Mesothelial cell of epicardium (in vitro differentiated cells): ENCODE measurements at regions not wholly inside any gene's neighbourhood (a gene's known extent, or its start where the extent isn't known, plus 50 kb on each side); places are given as distances from the start of the nearest gene placed in this dataset.

Experiments used
- DNase-seq, 2 experiments: peaks; one replicate each; pipeline ENCODE4 v3.0.0; 2021; ENCODE audit warnings: low spot score in 2 of 2; ENCODE audit not compliant: unreplicated experiment in 2 of 2
- H3K27ac Mint-ChIP-seq: 2 replicates; pipeline ENCODE4 v1.8.0; 2021; ENCODE audit warnings: mixed read lengths
- H3K27me3 Mint-ChIP-seq: 2 replicates; pipeline ENCODE4 v1.8.0; 2021; ENCODE audit warnings: low read depth, mixed read lengths
- H3K36me3 Mint-ChIP-seq: 2 replicates; pipeline ENCODE4 v1.8.0; 2021; ENCODE audit warnings: mixed read lengths
- H3K4me1 Mint-ChIP-seq: 2 replicates; pipeline ENCODE4 v1.8.0; 2021; ENCODE audit warnings: mixed read lengths
- H3K4me3 Mint-ChIP-seq: 2 replicates; pipeline ENCODE4 v1.8.0; 2021; ENCODE audit warnings: mild to moderate bottlenecking, moderate library complexity, mixed read lengths
- H3K9me3 Mint-ChIP-seq: 2 replicates; pipeline ENCODE4 v1.8.0; 2021; ENCODE audit warnings: mixed read lengths
- CTCF ChIP-seq: fragments of 200-600 bp; sonication (generic); IDR thresholded peaks from one replicate; pipeline ENCODE4 v1.5.0; 2021; ENCODE audit warnings: antibody characterized with exemption; ENCODE audit not compliant: unreplicated experiment

GRCh38 chr7:145020454-145020853 is 184.6 kb upstream of the TPK1 start:
- H3K4me1 Mint-ChIP-seq = no peaks in the 10 kb centered on the region

GRCh38 chr7:145016068-145016467 is 180.2 kb upstream of the TPK1 start:
- no peaks in the 10 kb centered on the region for H3K9me3 Mint-ChIP-seq
- no peak overlapping the region for H3K27ac Mint-ChIP-seq
- H3K4me3 Mint-ChIP-seq = no peak overlapping the region
- TF ChIP-seq CTCF = no peak
- peaks cover 2% of the 10 kb centered on the region for H3K27me3 Mint-ChIP-seq
- H3K4me1 Mint-ChIP-seq = no peaks in the 10 kb centered on the region
- no peaks in the 10 kb centered on the region for H3K36me3 Mint-ChIP-seq
- no peak for DNase-seq

More at GRCh38 chr7:145020454-145020853, 184.6 kb upstream of the TPK1 start:
- Mint-ChIP-seq H3K27me3 (peaks cover 2% of the 10 kb centered on the region), H3K27ac (no peak overlapping the region), H3K36me3 (no peaks in the 10 kb centered on the region), H3K9me3 (no peaks in the 10 kb centered on the region), H3K4me3 (no peak overlapping the region)
- no peak for TF ChIP-seq CTCF
- DNase-seq = no peak

- no peaks in the 10 kb centered on the region for H3K4me1 Mint-ChIP-seq
- H3K4me3 Mint-ChIP-seq = no peak overlapping the region
- no peak overlapping the region for H3K27ac Mint-ChIP-seq
- no peak for TF ChIP-seq CTCF
- no peak for DNase-seq
- H3K27me3 Mint-ChIP-seq = peaks cover 2% of the 10 kb centered on the region
- H3K9me3 Mint-ChIP-seq = no peaks in the 10 kb centered on the region
- no peaks in the 10 kb centered on the region for H3K36me3 Mint-ChIP-seq
Observed at GRCh38 chr7:145009876-145010275, 174.0 kb upstream of the TPK1 start.

- Mint-ChIP-seq H3K4me1 (no peaks in the 10 kb centered on the region), H3K27ac (no peak overlapping the region), H3K27me3 (no peaks in the 10 kb centered on the region), H3K9me3 (peaks cover 8% of the 10 kb centered on the region), H3K4me3 (no peak overlapping the region), H3K36me3 (no peaks in the 10 kb centered on the region)
- DNase-seq = no peak
- TF ChIP-seq CTCF = no peak
Observed at GRCh38 chr7:145005601-145006000, 169.7 kb upstream of the TPK1 start.

GRCh38 chr7:144997512-144997911 is 161.7 kb upstream of the TPK1 start:
- H3K27ac Mint-ChIP-seq = no peak overlapping the region
- H3K4me3 Mint-ChIP-seq = no peak overlapping the region
- DNase-seq = no peak
- peaks cover 55% of the 10 kb centered on the region for H3K9me3 Mint-ChIP-seq
- H3K4me1 Mint-ChIP-seq = no peaks in the 10 kb centered on the region
- no peak for TF ChIP-seq CTCF
- H3K36me3 Mint-ChIP-seq = no peaks in the 10 kb centered on the region
- H3K27me3 Mint-ChIP-seq = no peaks in the 10 kb centered on the region

- no peak for DNase-seq
- Mint-ChIP-seq H3K4me1 (no peaks in the 10 kb centered on the region), H3K9me3 (peaks cover 57% of the 10 kb centered on the region), H3K4me3 (no peak overlapping the region), H3K36me3 (no peaks in the 10 kb centered on the region), H3K27me3 (no peaks in the 10 kb centered on the region), H3K27ac (no peak overlapping the region)
- TF ChIP-seq CTCF = no peak
Observed at GRCh38 chr7:144995495-144995894, 159.6 kb upstream of the TPK1 start.
